Panc1 (cell line): ENCODE measurements at regions not wholly inside any gene's neighbourhood (a gene's known extent, or its start where the extent isn't known, plus 50 kb on each side); places are given as distances from the start of the nearest gene placed in this dataset.

Source experiments
- ATAC-seq: fragments of 200-7000 bp; cut with Tn5 transposase; 2 replicates; pipeline ENCODE4 v1.9.1; 2020; ENCODE audit warnings: mild to moderate bottlenecking, moderate library complexity
- BruUV-seq: library from RNA; stranded (reverse); fragments of 400-500 nt; replicated peaks from 2 replicates; lab custom pipeline; 2021; lab: Mats Ljungman, UMichigan
- CTCF ChIA-PET: fragments of 300-600 bp; sonication (Branson Sonifier 250); formaldehyde crosslinking; loops from one replicate; lab custom pipeline; 2022; ENCODE audit warnings: antibody characterized with exemption; lab: Charles Lee
- POLR2A ChIA-PET: fragments of 300-600 bp; sonication (Branson Sonifier 250); formaldehyde crosslinking; loops from one replicate; lab custom pipeline; 2022; ENCODE audit warnings: antibody characterized with exemption; lab: Charles Lee
- DNase-seq: peaks from one replicate; pipeline ENCODE4 v3.0.0-alpha.2; 2010; ENCODE audit warnings: low read depth, low spot score
- H3K27ac ChIP-seq: 2 replicates; pipeline ENCODE4 v1.5.1; 2011; ENCODE audit warnings: mild to moderate bottlenecking, low read length, inconsistent platforms
- H3K27me3 ChIP-seq: fragments of 200-500 bp; sonication (Bioruptor generic); 2 replicates; pipeline ENCODE4 v1.6.0; 2014; ENCODE audit warnings: low read length, inconsistent platforms; ENCODE audit not compliant: control insufficient read depth, insufficient read depth
- H3K36me3 ChIP-seq: fragments of 200-500 bp; sonication (Bioruptor generic); 2 replicates; pipeline ENCODE4 v1.5.1; 2014; ENCODE audit warnings: inconsistent platforms, mild to moderate bottlenecking, low read length, moderate library complexity; ENCODE audit not compliant: control insufficient read depth, insufficient read depth
- H3K4me1 ChIP-seq: 2 replicates; pipeline ENCODE4 v1.5.1; 2011; ENCODE audit warnings: inconsistent platforms, mild to moderate bottlenecking, low read length, moderate library complexity; ENCODE audit not compliant: control insufficient read depth, insufficient read depth
- H3K4me3 ChIP-seq, 2 experiments: 2 replicates each; pipeline ENCODE4 v1.5.1; 2011 to 2012; ENCODE audit warnings: low read depth in 2 of 2, low read length in 2 of 2, mild to moderate bottlenecking in 2 of 2, inconsistent platforms in 1 of 2, moderate library complexity in 1 of 2
- H3K9me3 ChIP-seq: fragments of 200-500 bp; sonication (Bioruptor generic); 2 replicates; pipeline ENCODE4 v1.5.1; 2014; ENCODE audit warnings: low read depth, mild to moderate bottlenecking, inconsistent platforms, low read length, moderate library complexity; ENCODE audit not compliant: control insufficient read depth, insufficient read depth
- CTCF ChIP-seq: fragments of 450-650 bp; IDR thresholded peaks from 2 replicates; pipeline ENCODE4 v1.5.1; 2017; ENCODE audit warnings: mild to moderate bottlenecking
- POLR2AphosphoS5 ChIP-seq: IDR thresholded peaks from 2 replicates; pipeline ENCODE4 v1.6.1; 2012; ENCODE audit warnings: mild to moderate bottlenecking, low read depth, low read length, moderate library complexity
- REST ChIP-seq, 2 experiments: IDR thresholded peaks; 2 replicates each; pipeline ENCODE4 v1.6.1; 2011 to 2012; ENCODE audit warnings: low read depth in 2 of 2, control low read depth in 1 of 2, low read length in 1 of 2, mild to moderate bottlenecking in 1 of 2, moderate library complexity in 1 of 2; ENCODE audit not compliant: insufficient read depth in 1 of 2
- SIN3A ChIP-seq: IDR thresholded peaks from 2 replicates; pipeline ENCODE4 v1.6.1; 2012; ENCODE audit warnings: low read depth, mild to moderate bottlenecking, low read length, moderate library complexity, borderline replicate concordance; ENCODE audit not compliant: insufficient read depth
- TCF7L2 ChIP-seq: IDR thresholded peaks from 2 replicates; pipeline ENCODE4 v1.6.1; 2011; ENCODE audit warnings: mild to moderate bottlenecking, low read depth, low read length, inconsistent platforms
- in situ Hi-C: cut with HindIII; loops from 2 replicates; pipeline ENCODE4 v1.10.0; 2016; ENCODE audit warnings: low sequenced_read_pairs, low pct_unique_long_range_greater_than_20kb
- intact Hi-C: fragments of 100-400 bp; cut with micrococcal nuclease; formaldehyde crosslinking; loops from one replicate; pipeline ENCODE4 v1.10.0; 2022; ENCODE audit not compliant: unreplicated experiment

GRCh38 chr12:130247634-130248237 is 85.5 kb downstream of the FZD10 start:
- DNase-seq (no peak), ATAC-seq (no peak)
- Histone ChIP-seq H3K27me3 (no peaks in the 10 kb centered on the region; the same call in 1 of the 2 replicates), H3K27ac (no peak overlapping the region), H3K4me3 (no peak overlapping the region), H3K4me1 (no peaks in the 10 kb centered on the region), H3K36me3 (no peaks in the 10 kb centered on the region), H3K9me3 (no peaks in the 10 kb centered on the region)
- BruUV-seq, result no TSS peak
- TF ChIP-seq CTCF (no peak), POLR2AphosphoS5 (no peak), SIN3A (no peak), REST (IDR thresholded peaks at IDR 0.05; ENCODE audit: insufficient read depth in 1 of 2, low read depth in 2 of 2, low read length in 1 of 2) (no peak), TCF7L2 (no peak)
- ChIA-PET CTCF (no interaction called here), POLR2A (no interaction called here)
- in situ Hi-C loops (no loop called here), intact Hi-C loops (no loop called here)

GRCh38 chr12:130249376-130249775 is 87.1 kb downstream of the FZD10 start:
- intact Hi-C loops, result no loop called here
- H3K27me3 ChIP-seq, result no peaks in the 10 kb centered on the region; the same call in 1 of the 2 replicates
- no peak overlapping the region for H3K4me3 ChIP-seq
- no TSS peak for BruUV-seq
- CTCF ChIA-PET, result no interaction called here
- no peak for DNase-seq
- H3K27ac ChIP-seq, result no peak overlapping the region
- no peaks in the 10 kb centered on the region for H3K36me3 ChIP-seq
- H3K9me3 ChIP-seq, result no peaks in the 10 kb centered on the region
- no peak for TF ChIP-seq POLR2AphosphoS5
- TF ChIP-seq TCF7L2, result no peak
- no peak for TF ChIP-seq CTCF
- no peak for TF ChIP-seq REST (IDR thresholded peaks at IDR 0.05; ENCODE audit: insufficient read depth in 1 of 2, low read depth in 2 of 2, low read length in 1 of 2)
- no peak for TF ChIP-seq SIN3A
- H3K4me1 ChIP-seq, result no peaks in the 10 kb centered on the region
- POLR2A ChIA-PET, result no interaction called here
- in situ Hi-C loops, result no loop called here
- no peak for ATAC-seq
